ENCODE measurements at regions not wholly inside any gene's neighbourhood (a gene's known extent, or its start where the extent isn't known, plus 50 kb on each side); places are given as distances from the start of the nearest gene placed in this dataset.

DNA sequence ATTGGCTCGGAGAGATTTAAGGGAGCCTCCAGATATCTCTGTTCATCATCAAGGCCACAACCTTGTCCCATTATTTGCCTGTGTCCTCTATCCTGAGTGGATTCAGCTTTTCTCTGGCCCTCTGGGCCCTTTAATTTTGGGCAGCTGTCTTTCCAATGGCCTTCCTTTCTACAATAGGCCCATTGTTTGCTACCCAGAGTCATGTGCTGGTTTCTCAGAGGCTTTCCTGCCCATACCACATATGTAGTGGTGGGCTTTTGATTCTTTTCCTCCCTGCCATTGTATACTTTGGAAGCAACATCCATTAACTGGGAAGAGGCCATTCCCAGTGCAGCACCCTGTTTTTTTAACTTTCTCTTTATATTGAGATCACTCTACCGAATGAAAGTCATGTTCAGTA is 233.9 kb upstream of the SGCD start:
- H3K4me3 ChIP-seq (ENCODE audit: low read depth, low read length): no peak overlapping the region
- DNase-seq (ENCODE audit: low read depth): no peak
- TF ChIP-seq, protein P1, sequence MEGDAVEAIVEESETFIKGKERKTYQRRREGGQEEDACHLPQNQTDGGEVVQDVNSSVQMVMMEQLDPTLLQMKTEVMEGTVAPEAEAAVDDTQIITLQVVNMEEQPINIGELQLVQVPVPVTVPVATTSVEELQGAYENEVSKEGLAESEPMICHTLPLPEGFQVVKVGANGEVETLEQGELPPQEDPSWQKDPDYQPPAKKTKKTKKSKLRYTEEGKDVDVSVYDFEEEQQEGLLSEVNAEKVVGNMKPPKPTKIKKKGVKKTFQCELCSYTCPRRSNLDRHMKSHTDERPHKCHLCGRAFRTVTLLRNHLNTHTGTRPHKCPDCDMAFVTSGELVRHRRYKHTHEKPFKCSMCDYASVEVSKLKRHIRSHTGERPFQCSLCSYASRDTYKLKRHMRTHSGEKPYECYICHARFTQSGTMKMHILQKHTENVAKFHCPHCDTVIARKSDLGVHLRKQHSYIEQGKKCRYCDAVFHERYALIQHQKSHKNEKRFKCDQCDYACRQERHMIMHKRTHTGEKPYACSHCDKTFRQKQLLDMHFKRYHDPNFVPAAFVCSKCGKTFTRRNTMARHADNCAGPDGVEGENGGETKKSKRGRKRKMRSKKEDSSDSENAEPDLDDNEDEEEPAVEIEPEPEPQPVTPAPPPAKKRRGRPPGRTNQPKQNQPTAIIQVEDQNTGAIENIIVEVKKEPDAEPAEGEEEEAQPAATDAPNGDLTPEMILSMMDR (conservative IDR thresholded peaks at IDR 0.05; ENCODE audit: low read depth, low read length): no peak

DNA sequence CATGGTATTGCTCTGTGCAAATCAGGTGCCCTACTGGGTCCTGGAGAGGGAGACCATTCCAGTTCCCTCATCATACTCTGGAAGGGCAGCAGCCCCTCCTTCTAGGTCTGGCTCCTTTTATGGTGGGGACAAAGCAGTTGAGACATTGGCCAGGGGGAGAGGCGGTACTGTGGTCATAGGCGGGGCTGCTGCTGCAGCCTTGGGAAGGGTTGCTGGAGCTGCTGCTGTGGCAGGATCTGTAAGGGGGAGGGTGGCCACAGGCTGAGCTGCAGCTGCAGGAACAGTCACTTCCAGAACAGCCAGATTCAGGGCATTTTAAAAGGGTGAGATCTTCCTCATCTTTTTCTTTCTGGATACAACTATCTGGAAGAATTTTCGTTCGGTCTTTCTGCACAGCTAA is 233.0 kb upstream of the SGCD start:
- TF ChIP-seq, protein P1 (conservative IDR thresholded peaks at IDR 0.05; ENCODE audit: low read depth, low read length): no peak
- DNase-seq (ENCODE audit: low read depth): no peak
- no peak overlapping the region for H3K4me3 ChIP-seq (ENCODE audit: low read depth, low read length)

DNA sequence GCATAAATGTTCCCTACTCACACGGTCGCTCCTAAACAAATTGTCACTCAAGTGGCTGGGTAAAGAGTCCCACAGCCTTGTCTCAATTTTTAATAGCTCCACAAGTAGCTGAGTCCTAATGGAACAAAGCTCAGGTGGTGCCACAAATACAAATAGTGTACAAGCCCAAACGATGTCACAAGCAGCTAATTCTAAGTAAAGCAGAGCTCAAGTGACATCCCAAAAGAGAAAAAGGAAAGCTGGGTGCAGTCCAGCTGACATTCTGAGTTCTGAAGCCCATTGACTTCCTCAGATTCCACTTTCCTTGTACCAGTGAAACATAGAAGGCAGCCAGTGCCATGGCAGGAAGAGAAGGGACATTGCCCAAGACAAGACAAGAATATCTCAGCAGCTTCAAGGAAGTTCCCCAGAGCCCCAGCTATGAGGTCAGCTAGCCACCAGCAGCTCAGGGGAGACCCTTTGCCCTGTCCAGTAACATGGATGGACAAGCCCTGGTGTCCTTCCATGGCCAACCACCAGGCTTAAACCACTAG is 231.2 kb upstream of the SGCD start:
- TF ChIP-seq, protein P1 (conservative IDR thresholded peaks at IDR 0.05; ENCODE audit: low read depth, low read length): no peak
- no peak overlapping the region for H3K4me3 ChIP-seq (ENCODE audit: low read depth, low read length)
- no peak for DNase-seq (ENCODE audit: low read depth)

DNA sequence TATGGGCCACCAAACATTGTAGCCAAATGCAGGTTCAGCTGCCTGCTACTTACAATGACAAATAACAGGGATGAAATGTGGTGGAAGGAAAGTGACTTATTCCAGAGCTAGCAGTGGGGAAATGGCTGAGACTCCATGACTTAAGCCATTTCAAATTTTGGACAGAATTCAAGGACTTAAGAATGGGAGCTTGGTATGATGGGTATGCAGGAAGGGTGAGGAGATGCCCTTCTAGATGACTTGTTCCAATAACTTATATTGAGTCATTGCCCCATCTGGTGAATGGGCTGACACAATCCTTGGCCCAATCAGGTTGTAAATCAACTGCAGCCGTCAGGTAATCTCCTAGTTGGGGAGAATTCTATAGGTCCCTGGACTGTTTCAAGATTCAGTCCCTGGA is 230.7 kb upstream of the SGCD start:
- H3K4me3 ChIP-seq (ENCODE audit: low read depth, low read length): no peak overlapping the region
- DNase-seq (ENCODE audit: low read depth): no peak
- TF ChIP-seq, protein P1 (conservative IDR thresholded peaks at IDR 0.05; ENCODE audit: low read depth, low read length): no peak

DNA sequence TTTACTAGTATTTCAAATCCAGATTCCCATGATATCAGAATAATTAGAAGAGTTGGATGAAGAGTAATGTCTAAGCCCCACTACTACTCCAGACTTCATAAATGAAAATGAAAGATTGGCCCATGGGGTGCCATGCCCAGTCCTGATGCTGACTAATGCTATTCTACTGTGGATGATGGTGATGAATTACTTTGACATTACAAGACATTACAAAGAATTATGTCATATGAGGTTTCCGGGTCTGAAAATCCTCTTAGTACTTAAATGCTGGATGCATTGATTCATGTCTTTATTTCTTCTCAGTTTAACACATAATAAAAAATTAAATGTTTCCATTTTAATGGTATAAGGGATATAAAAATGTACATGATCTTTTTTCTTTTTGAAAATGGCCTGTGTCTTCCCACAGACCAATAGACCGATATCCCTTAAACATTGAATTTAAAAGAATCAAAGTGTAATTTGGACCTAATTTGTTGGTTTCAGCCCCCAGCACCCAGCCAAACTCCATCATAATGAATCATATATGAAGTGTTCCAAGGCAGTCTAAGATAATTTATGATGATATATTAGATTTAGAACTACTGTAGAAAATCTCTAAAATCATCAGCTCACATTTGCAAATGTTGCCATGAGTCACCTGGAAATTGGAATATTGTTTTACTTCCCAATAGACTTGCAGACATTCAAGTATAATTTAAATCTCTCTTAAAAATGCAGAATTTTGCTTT is 223.6 kb upstream of the SGCD start:
- no peak for DNase-seq (ENCODE audit: low read depth)
- no peak overlapping the region for H3K4me3 ChIP-seq (ENCODE audit: low read depth, low read length)
- TF ChIP-seq, protein P1 (conservative IDR thresholded peaks at IDR 0.05; ENCODE audit: low read depth, low read length): no peak

DNA sequence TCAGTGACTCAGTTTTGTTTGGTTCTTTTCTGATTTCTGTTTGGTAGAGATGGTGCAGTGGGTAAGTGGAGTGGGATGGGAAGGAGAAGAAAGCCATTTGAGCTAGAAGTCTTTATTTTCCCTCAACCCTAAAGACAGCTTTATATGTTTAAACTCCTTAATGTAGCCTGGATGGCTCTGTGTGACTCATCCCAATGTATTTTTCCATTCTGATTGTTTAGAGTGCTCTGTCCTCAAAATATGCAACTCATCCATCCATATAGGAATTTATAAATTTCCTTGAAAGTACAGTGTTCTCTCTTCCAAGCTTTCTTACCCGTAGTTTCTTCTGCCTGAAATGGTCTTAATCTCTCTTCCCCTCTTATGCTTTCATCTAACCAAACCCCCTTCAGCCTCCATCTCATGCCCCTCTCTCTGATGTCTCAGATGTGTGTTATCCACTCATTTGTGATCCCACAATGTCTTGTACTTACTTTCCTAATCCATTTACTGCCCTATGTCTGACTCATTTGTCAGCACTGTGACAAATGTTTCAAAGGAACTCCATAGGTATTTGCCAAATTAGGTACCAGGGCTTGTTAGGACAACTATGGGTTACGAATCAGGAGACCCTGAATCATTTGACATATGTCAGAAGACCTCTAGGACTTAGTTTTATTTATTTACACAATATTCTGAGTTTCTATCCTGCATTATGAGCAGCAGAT is 217.5 kb upstream of the SGCD start:
- DNase-seq (ENCODE audit: low read depth): no peak
- TF ChIP-seq, protein P1 (conservative IDR thresholded peaks at IDR 0.05; ENCODE audit: low read depth, low read length): no peak
- no peak overlapping the region for H3K4me3 ChIP-seq (ENCODE audit: low read depth, low read length)
